ENCODE measurements at regions not wholly inside any gene's neighbourhood (a gene's known extent, or its start where the extent isn't known, plus 50 kb on each side); places are given as distances from the start of the nearest gene placed in this dataset.

- TF ChIP-seq CEBPB (IDR thresholded peaks at IDR 0.05; ENCODE audit: low read depth, low read length) (no peak), MXI1 (IDR thresholded peaks at IDR 0.05; ENCODE audit: borderline replicate concordance, low read depth, low read length) (no peak)
Measured at GRCh38 chr18:54089749-54090459, 134.6 kb downstream of the MBD2 start.

Data from IMR-90 (cell line).